Panc1 (cell line): ENCODE measurements at regions not wholly inside any gene's neighbourhood (a gene's known extent, or its start where the extent isn't known, plus 50 kb on each side); places are given as distances from the start of the nearest gene placed in this dataset.

Experiments
- ATAC-seq: fragments of 200-7000 bp; cut with Tn5 transposase; 2 replicates; pipeline ENCODE4 v1.9.1; 2020; ENCODE audit warnings: mild to moderate bottlenecking, moderate library complexity
- BruUV-seq: library from RNA; stranded (reverse); fragments of 400-500 nt; replicated peaks from 2 replicates; lab custom pipeline; 2021; lab: Mats Ljungman, UMichigan
- CTCF ChIA-PET: fragments of 300-600 bp; sonication (Branson Sonifier 250); formaldehyde crosslinking; loops from one replicate; lab custom pipeline; 2022; ENCODE audit warnings: antibody characterized with exemption; lab: Charles Lee
- POLR2A ChIA-PET: fragments of 300-600 bp; sonication (Branson Sonifier 250); formaldehyde crosslinking; loops from one replicate; lab custom pipeline; 2022; ENCODE audit warnings: antibody characterized with exemption; lab: Charles Lee
- DNase-seq: peaks from one replicate; pipeline ENCODE4 v3.0.0-alpha.2; 2010; ENCODE audit warnings: low read depth, low spot score
- H3K27ac ChIP-seq: 2 replicates; pipeline ENCODE4 v1.5.1; 2011; ENCODE audit warnings: mild to moderate bottlenecking, low read length, inconsistent platforms
- H3K27me3 ChIP-seq: fragments of 200-500 bp; sonication (Bioruptor generic); 2 replicates; pipeline ENCODE4 v1.6.0; 2014; ENCODE audit warnings: low read length, inconsistent platforms; ENCODE audit not compliant: control insufficient read depth, insufficient read depth
- H3K36me3 ChIP-seq: fragments of 200-500 bp; sonication (Bioruptor generic); 2 replicates; pipeline ENCODE4 v1.5.1; 2014; ENCODE audit warnings: inconsistent platforms, mild to moderate bottlenecking, low read length, moderate library complexity; ENCODE audit not compliant: control insufficient read depth, insufficient read depth
- H3K4me1 ChIP-seq: 2 replicates; pipeline ENCODE4 v1.5.1; 2011; ENCODE audit warnings: inconsistent platforms, mild to moderate bottlenecking, low read length, moderate library complexity; ENCODE audit not compliant: control insufficient read depth, insufficient read depth
- H3K4me3 ChIP-seq, 2 experiments: 2 replicates each; pipeline ENCODE4 v1.5.1; 2011 to 2012; ENCODE audit warnings: low read depth in 2 of 2, low read length in 2 of 2, mild to moderate bottlenecking in 2 of 2, inconsistent platforms in 1 of 2, moderate library complexity in 1 of 2
- H3K9me3 ChIP-seq: fragments of 200-500 bp; sonication (Bioruptor generic); 2 replicates; pipeline ENCODE4 v1.5.1; 2014; ENCODE audit warnings: low read depth, mild to moderate bottlenecking, inconsistent platforms, low read length, moderate library complexity; ENCODE audit not compliant: control insufficient read depth, insufficient read depth
- POLR2AphosphoS5 ChIP-seq: IDR thresholded peaks from 2 replicates; pipeline ENCODE4 v1.6.1; 2012; ENCODE audit warnings: mild to moderate bottlenecking, low read depth, low read length, moderate library complexity
- SIN3A ChIP-seq: IDR thresholded peaks from 2 replicates; pipeline ENCODE4 v1.6.1; 2012; ENCODE audit warnings: low read depth, mild to moderate bottlenecking, low read length, moderate library complexity, borderline replicate concordance; ENCODE audit not compliant: insufficient read depth
- TCF7L2 ChIP-seq: IDR thresholded peaks from 2 replicates; pipeline ENCODE4 v1.6.1; 2011; ENCODE audit warnings: mild to moderate bottlenecking, low read depth, low read length, inconsistent platforms
- in situ Hi-C: cut with HindIII; loops from 2 replicates; pipeline ENCODE4 v1.10.0; 2016; ENCODE audit warnings: low sequenced_read_pairs, low pct_unique_long_range_greater_than_20kb
- intact Hi-C: fragments of 100-400 bp; cut with micrococcal nuclease; formaldehyde crosslinking; loops from one replicate; pipeline ENCODE4 v1.10.0; 2022; ENCODE audit not compliant: unreplicated experiment
- TF ChIP-seq, protein P1 (sequence below), 2 experiments: IDR thresholded peaks; 2 replicates each; pipeline ENCODE4 v1.6.1; 2011 to 2012; ENCODE audit warnings: low read depth in 2 of 2, control low read depth in 1 of 2, low read length in 1 of 2, mild to moderate bottlenecking in 1 of 2, moderate library complexity in 1 of 2; ENCODE audit not compliant: insufficient read depth in 1 of 2
- TF ChIP-seq, protein P2 (sequence below): fragments of 450-650 bp; IDR thresholded peaks from 2 replicates; pipeline ENCODE4 v1.5.1; 2017; ENCODE audit warnings: mild to moderate bottlenecking

DNA sequence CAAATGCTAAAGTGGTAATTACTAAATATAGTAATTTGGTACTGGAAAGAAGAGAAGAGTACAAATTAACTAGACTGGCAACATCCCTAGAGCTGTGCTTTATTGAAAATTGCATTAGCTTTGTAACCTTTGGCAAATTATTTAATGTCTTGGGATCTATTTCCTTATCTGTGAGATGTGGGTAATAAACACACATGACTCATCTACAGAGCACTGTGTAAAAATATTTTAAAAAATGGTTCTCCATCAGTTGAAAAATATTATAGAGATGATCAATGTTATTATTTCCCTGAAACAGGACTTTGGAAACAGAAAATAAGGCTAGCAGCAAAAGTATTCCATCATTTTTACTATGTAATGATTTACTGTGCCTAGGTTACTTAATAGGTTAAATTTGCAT lies 1698.8 kb upstream of the CDH9 start:
- TF ChIP-seq SIN3A (no peak), TCF7L2 (no peak), POLR2AphosphoS5 (no peak)
- TF ChIP-seq, protein P1, sequence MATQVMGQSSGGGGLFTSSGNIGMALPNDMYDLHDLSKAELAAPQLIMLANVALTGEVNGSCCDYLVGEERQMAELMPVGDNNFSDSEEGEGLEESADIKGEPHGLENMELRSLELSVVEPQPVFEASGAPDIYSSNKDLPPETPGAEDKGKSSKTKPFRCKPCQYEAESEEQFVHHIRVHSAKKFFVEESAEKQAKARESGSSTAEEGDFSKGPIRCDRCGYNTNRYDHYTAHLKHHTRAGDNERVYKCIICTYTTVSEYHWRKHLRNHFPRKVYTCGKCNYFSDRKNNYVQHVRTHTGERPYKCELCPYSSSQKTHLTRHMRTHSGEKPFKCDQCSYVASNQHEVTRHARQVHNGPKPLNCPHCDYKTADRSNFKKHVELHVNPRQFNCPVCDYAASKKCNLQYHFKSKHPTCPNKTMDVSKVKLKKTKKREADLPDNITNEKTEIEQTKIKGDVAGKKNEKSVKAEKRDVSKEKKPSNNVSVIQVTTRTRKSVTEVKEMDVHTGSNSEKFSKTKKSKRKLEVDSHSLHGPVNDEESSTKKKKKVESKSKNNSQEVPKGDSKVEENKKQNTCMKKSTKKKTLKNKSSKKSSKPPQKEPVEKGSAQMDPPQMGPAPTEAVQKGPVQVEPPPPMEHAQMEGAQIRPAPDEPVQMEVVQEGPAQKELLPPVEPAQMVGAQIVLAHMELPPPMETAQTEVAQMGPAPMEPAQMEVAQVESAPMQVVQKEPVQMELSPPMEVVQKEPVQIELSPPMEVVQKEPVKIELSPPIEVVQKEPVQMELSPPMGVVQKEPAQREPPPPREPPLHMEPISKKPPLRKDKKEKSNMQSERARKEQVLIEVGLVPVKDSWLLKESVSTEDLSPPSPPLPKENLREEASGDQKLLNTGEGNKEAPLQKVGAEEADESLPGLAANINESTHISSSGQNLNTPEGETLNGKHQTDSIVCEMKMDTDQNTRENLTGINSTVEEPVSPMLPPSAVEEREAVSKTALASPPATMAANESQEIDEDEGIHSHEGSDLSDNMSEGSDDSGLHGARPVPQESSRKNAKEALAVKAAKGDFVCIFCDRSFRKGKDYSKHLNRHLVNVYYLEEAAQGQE (IDR thresholded peaks at IDR 0.05; ENCODE audit: insufficient read depth in 1 of 2, low read depth in 2 of 2, low read length in 1 of 2), result no peak
- TF ChIP-seq, protein P2, sequence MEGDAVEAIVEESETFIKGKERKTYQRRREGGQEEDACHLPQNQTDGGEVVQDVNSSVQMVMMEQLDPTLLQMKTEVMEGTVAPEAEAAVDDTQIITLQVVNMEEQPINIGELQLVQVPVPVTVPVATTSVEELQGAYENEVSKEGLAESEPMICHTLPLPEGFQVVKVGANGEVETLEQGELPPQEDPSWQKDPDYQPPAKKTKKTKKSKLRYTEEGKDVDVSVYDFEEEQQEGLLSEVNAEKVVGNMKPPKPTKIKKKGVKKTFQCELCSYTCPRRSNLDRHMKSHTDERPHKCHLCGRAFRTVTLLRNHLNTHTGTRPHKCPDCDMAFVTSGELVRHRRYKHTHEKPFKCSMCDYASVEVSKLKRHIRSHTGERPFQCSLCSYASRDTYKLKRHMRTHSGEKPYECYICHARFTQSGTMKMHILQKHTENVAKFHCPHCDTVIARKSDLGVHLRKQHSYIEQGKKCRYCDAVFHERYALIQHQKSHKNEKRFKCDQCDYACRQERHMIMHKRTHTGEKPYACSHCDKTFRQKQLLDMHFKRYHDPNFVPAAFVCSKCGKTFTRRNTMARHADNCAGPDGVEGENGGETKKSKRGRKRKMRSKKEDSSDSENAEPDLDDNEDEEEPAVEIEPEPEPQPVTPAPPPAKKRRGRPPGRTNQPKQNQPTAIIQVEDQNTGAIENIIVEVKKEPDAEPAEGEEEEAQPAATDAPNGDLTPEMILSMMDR, result no peak
- POLR2A ChIA-PET, result no interaction called here
- intact Hi-C loops, result no loop called here
- no TSS peak for BruUV-seq
- Histone ChIP-seq H3K4me3 (no peak overlapping the region), H3K27ac (no peak overlapping the region), H3K27me3 (no peaks in the 10 kb centered on the region), H3K9me3 (no peaks in the 10 kb centered on the region), H3K4me1 (no peaks in the 10 kb centered on the region), H3K36me3 (no peaks in the 10 kb centered on the region)
- CTCF ChIA-PET, result no interaction called here
- ATAC-seq (no peak), DNase-seq (no peak)
- in situ Hi-C loops, result no loop called here

DNA sequence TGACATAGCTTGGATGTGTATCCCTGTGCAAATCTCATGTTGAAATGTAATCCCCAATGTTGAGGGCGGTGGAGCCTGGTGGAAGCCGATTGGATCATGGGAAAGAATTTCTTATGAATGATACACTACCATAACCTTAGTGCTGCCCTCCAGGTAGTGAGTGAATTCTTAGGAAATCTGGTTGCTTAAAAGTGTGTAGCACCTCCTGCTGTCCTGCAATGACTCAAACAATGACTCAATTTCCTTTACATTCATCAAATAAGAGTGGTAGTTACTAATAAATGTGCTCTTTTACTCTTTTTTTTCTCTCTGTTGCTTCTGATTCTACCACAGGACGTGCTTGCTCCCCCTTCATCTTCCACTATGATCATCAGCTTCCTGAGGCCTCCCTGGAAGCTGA lies 1696.0 kb upstream of the CDH9 start:
- TF ChIP-seq TCF7L2 (no peak), SIN3A (no peak), POLR2AphosphoS5 (no peak)
- TF ChIP-seq, protein P2, result no peak
- TF ChIP-seq, protein P1 (IDR thresholded peaks at IDR 0.05; ENCODE audit: insufficient read depth in 1 of 2, low read depth in 2 of 2, low read length in 1 of 2), result no peak
- in situ Hi-C loops, result no loop called here
- no TSS peak for BruUV-seq
- H3K4me3 ChIP-seq, result no peak overlapping the region
- CTCF ChIA-PET, result no interaction called here
- H3K36me3 ChIP-seq, result no peaks in the 10 kb centered on the region
- DNase-seq (no peak), ATAC-seq (no peak)
- no peak overlapping the region for H3K27ac ChIP-seq
- no peaks in the 10 kb centered on the region for H3K9me3 ChIP-seq
- no peaks in the 10 kb centered on the region for H3K27me3 ChIP-seq
- intact Hi-C loops, result no loop called here
- no peaks in the 10 kb centered on the region for H3K4me1 ChIP-seq
- POLR2A ChIA-PET, result no interaction called here
